Endothelial cell of umbilical vein (primary cell): ENCODE measurements at regions not wholly inside any gene's neighbourhood (a gene's known extent, or its start where the extent isn't known, plus 50 kb on each side); places are given as distances from the start of the nearest gene placed in this dataset.

ENCODE experiments used
- BruUV-seq: library from RNA; stranded (reverse); fragments of 400-500 nt; replicated peaks from 2 replicates; lab custom pipeline; 2021; lab: Mats Ljungman, UMichigan
- CTCF ChIA-PET: fragments of 300-600, 350-600 bp; sonication (Branson Sonifier 250); formaldehyde crosslinking; loops from one replicate; lab custom pipeline; 2021; ENCODE audit warnings: antibody characterized with exemption, inconsistent platforms; lab: Charles Lee
- POLR2A ChIA-PET: fragments of 300-600, 350-600 bp; sonication (Branson Sonifier 250); formaldehyde crosslinking; loops from one replicate; lab custom pipeline; 2021; ENCODE audit warnings: antibody characterized with exemption, inconsistent platforms; lab: Charles Lee
- DNase-seq: peaks from one replicate; pipeline ENCODE4 v3.0.0-alpha.2; 2011; ENCODE audit warnings: low read depth, low spot score
- FAIRE-seq: peaks from 2 replicates; lab custom pipeline; 2011; peaks lifted over from hg19 to GRCh38; lab: Jason Lieb, UNC
- H2AFZ ChIP-seq: 2 replicates; pipeline ENCODE4 v1.6.0; 2012; ENCODE audit warnings: low read depth, low read length, control low read depth, inconsistent platforms
- H3K27ac ChIP-seq: 2 replicates; pipeline ENCODE4 v1.5.1; 2011; ENCODE audit warnings: low read depth, mild to moderate bottlenecking, control low read depth, low read length, moderate library complexity; ENCODE audit not compliant: insufficient read depth
- H3K27me3 ChIP-seq, 2 experiments: 2 replicates each; pipeline versions ENCODE4 v1.6.0 to v1.6.1; 2011; ENCODE audit warnings: low read length in 2 of 2, mixed read lengths in 1 of 2; ENCODE audit not compliant: control insufficient read depth in 2 of 2, insufficient read depth in 2 of 2
- H3K36me3 ChIP-seq, 2 experiments: 2 replicates in 1 of 2; 3 replicates in 1 of 2; pipeline ENCODE4 v1.5.1; 2011; ENCODE audit warnings: low read length in 2 of 2, mild to moderate bottlenecking in 1 of 2, moderate library complexity in 1 of 2; ENCODE audit not compliant: control insufficient read depth in 2 of 2, insufficient read depth in 2 of 2; ENCODE audit errors: extremely low read depth in 1 of 2
- H3K4me1 ChIP-seq: 3 replicates; pipeline ENCODE4 v1.5.1; 2011; ENCODE audit warnings: mild to moderate bottlenecking, low read length; ENCODE audit not compliant: control insufficient read depth, insufficient read depth; ENCODE audit errors: extremely low read depth
- H3K4me2 ChIP-seq: 2 replicates; pipeline ENCODE4 v1.6.1; 2011; ENCODE audit warnings: low read length, control low read depth, mixed read lengths; ENCODE audit not compliant: insufficient read depth
- H3K4me3 ChIP-seq, 3 experiments: fragments of 200-600 bp in 1 of 3; sonication (generic), shearing (Covaris generic) in 1 of 3; replicated peaks in 1 of 3; 2 replicates each; pipeline ENCODE4 v1.5.1; 2011 to 2016; ENCODE audit warnings: control low read depth in 3 of 3, low read length in 3 of 3, mild to moderate bottlenecking in 2 of 3, inconsistent platforms in 1 of 3, low read depth in 1 of 3, moderate library complexity in 1 of 3; ENCODE audit not compliant: insufficient read depth in 1 of 3
- H3K79me2 ChIP-seq: 2 replicates; pipeline ENCODE4 v1.6.0; 2012; ENCODE audit warnings: low read length, inconsistent platforms; ENCODE audit not compliant: control insufficient read depth, insufficient read depth
- H3K9ac ChIP-seq: replicated peaks from 2 replicates; pipeline ENCODE3; 2011; ENCODE audit warnings: low read length, control low read depth; ENCODE audit not compliant: insufficient read depth; ENCODE audit errors: extremely low read depth
- H3K9me1 ChIP-seq: replicated peaks from 3 replicates; pipeline ENCODE4 v1.6.0; 2011; ENCODE audit warnings: mild to moderate bottlenecking, low read length; ENCODE audit not compliant: control insufficient read depth, insufficient read depth; ENCODE audit errors: extremely low read depth
- H3K9me3 ChIP-seq: replicated peaks from 2 replicates; pipeline ENCODE4 v1.5.1; 2012; ENCODE audit warnings: low read length, inconsistent platforms; ENCODE audit not compliant: control insufficient read depth, insufficient read depth
- H4K20me1 ChIP-seq: replicated peaks from 2 replicates; pipeline ENCODE3; 2011; ENCODE audit warnings: mild to moderate bottlenecking, low read length; ENCODE audit not compliant: control insufficient read depth, insufficient read depth; ENCODE audit errors: extremely low read depth
- CTCF ChIP-seq, 2 donors: IDR thresholded peaks; 1 replicate in 1 of 2; 2 replicates in 1 of 2; pipeline ENCODE4 v1.5.1; 2011; ENCODE audit warnings: low read length in 2 of 2, mild to moderate bottlenecking in 2 of 2, moderate library complexity in 2 of 2, control low read depth in 1 of 2, inconsistent platforms in 1 of 2, low read depth in 1 of 2; ENCODE audit not compliant: insufficient read depth in 1 of 2; ENCODE audit errors: extremely low read depth in 1 of 2
- EZH2 ChIP-seq: IDR thresholded peaks from 2 replicates; pipeline ENCODE4 v1.6.1; 2012; ENCODE audit warnings: borderline replicate concordance, low read depth, mild to moderate bottlenecking, moderate library complexity, low read length, inconsistent platforms; ENCODE audit not compliant: severe bottlenecking
- FOS ChIP-seq: IDR thresholded peaks from 2 replicates; pipeline ENCODE4 v1.6.1; 2011; ENCODE audit warnings: mild to moderate bottlenecking, low read length, moderate library complexity, borderline replicate concordance; ENCODE audit not compliant: insufficient read depth
- GATA2 ChIP-seq: IDR thresholded peaks from 2 replicates; pipeline ENCODE4 v1.7.0; 2011; ENCODE audit warnings: low read depth, mild to moderate bottlenecking, moderate library complexity, mixed read lengths, low read length; ENCODE audit not compliant: insufficient read length, insufficient read depth
- JUN ChIP-seq: IDR thresholded peaks from 2 replicates; pipeline ENCODE4 v1.6.1; 2011; ENCODE audit warnings: borderline replicate concordance, low read depth; ENCODE audit not compliant: insufficient read length, insufficient read depth
- MAX ChIP-seq: IDR thresholded peaks from 2 replicates; pipeline ENCODE4 v1.6.1; 2011; ENCODE audit not compliant: insufficient read depth, insufficient read length
- MYC ChIP-seq: IDR thresholded peaks from one replicate; pipeline ENCODE4 v1.6.1; 2011; ENCODE audit warnings: mild to moderate bottlenecking, low read depth, low read length
- POLR2A ChIP-seq: IDR thresholded peaks from 2 replicates; pipeline ENCODE4 v1.6.1; 2012; ENCODE audit warnings: low read depth, mild to moderate bottlenecking, control low read depth, low read length
- POLR2AphosphoS5 ChIP-seq: IDR thresholded peaks from 2 replicates; pipeline ENCODE4 v1.6.1; 2012; ENCODE audit warnings: low read depth, mild to moderate bottlenecking, control low read depth, low read length, moderate library complexity; ENCODE audit not compliant: insufficient read depth
- dilution Hi-C: fragments of 300-500 bp; cut with MboI; formaldehyde crosslinking; loops from one replicate; pipeline ENCODE4 v1.15.0; 2019; ENCODE audit warnings: low sequenced_read_pairs; ENCODE audit not compliant: extremely low pct_ligation_motif_present
- intact Hi-C: fragments of 100-400 bp; cut with micrococcal nuclease; formaldehyde crosslinking; loops from one replicate; pipeline ENCODE4 v1.10.0; 2022

- no peak for FAIRE-seq
- CTCF ChIA-PET, result no interaction called here
Measured at GRCh38 chr4:159736411-159736810, 633.5 kb downstream of the RAPGEF2 start.

More at GRCh38 chr4:159736411-159736810, 633.5 kb downstream of the RAPGEF2 start:
- H3K9me3 ChIP-seq, result no peaks in the 10 kb centered on the region
- H3K27me3 ChIP-seq, result no peaks in the 10 kb centered on the region
- TF ChIP-seq JUN (no peak), CTCF (IDR thresholded peaks at IDR 0.05; ENCODE audit: extremely low read depth in 1 of 2, insufficient read depth in 1 of 2, low read depth in 1 of 2, low read length in 2 of 2) (no peak), MAX (no peak), POLR2A (no peak), POLR2AphosphoS5 (no peak), MYC (no peak), GATA2 (no peak), EZH2 (no peak), FOS (no peak)
- no peak overlapping the region for H2AFZ ChIP-seq
- dilution Hi-C loops, result no loop called here
- H3K4me2 ChIP-seq, result no peak overlapping the region
- H3K9ac ChIP-seq, result no peak overlapping the region
- H3K27ac ChIP-seq, result no peak overlapping the region
- H3K36me3 ChIP-seq, result no peaks in the 10 kb centered on the region
- BruUV-seq, result no TSS peak
- H4K20me1 ChIP-seq, result no peaks in the 10 kb centered on the region
- no peaks in the 10 kb centered on the region for H3K9me1 ChIP-seq
- no peak overlapping the region for H3K4me3 ChIP-seq
- POLR2A ChIA-PET, result no interaction called here
- no peaks in the 10 kb centered on the region for H3K79me2 ChIP-seq
- no peaks in the 10 kb centered on the region for H3K4me1 ChIP-seq
- no peak for DNase-seq
- intact Hi-C loops, result no loop called here
